HCT116 (cell line): ENCODE measurements at regions not wholly inside any gene's neighbourhood (a gene's known extent, or its start where the extent isn't known, plus 50 kb on each side); places are given as distances from the start of the nearest gene placed in this dataset.

Source experiments
- ATAC-seq: fragments of 200-7000 bp; cut with Tn5 transposase; 2 replicates; pipeline ENCODE4 v1.9.1; 2020; ENCODE audit warnings: mild to moderate bottlenecking, moderate library complexity
- BruUV-seq: library from RNA; stranded (reverse); fragments of 400-500 nt; replicated peaks from 2 replicates; lab custom pipeline; 2021; lab: Mats Ljungman, UMichigan
- CTCF ChIA-PET: fragments of 300-600 bp; sonication (Branson Sonifier 250); formaldehyde crosslinking; loops from one replicate; lab custom pipeline; 2021; ENCODE audit warnings: antibody characterized with exemption; lab: Charles Lee
- POLR2A ChIA-PET: fragments of 300-600, 350-600 bp; sonication (Branson Sonifier 250); formaldehyde crosslinking; loops from one replicate; lab custom pipeline; 2021; ENCODE audit warnings: antibody characterized with exemption; lab: Charles Lee
- RAD21 ChIA-PET, 2 experiments: fragments of 300-600 bp; sonication (Branson Sonifier 250); formaldehyde crosslinking; loops; one replicate each; lab custom pipeline; 2023; ENCODE audit warnings: low total read pairs in 2 of 2; ENCODE audit not compliant: uncharacterized antibody in 2 of 2, unreplicated experiment in 2 of 2, low non-redundant PET in 1 of 2; lab: Charles Lee
- DNase-seq: peaks from one replicate; pipeline ENCODE4 v3.0.0-alpha.2; 2010; ENCODE audit warnings: low read depth, low spot score
- H2AFZ ChIP-seq: fragments of 200-600 bp; shearing (Covaris generic), sonication (generic); 2 replicates; pipeline ENCODE4 v1.6.1; 2017; ENCODE audit warnings: low read depth, mixed run types, mixed read lengths, antibody characterized with exemption, low read length; ENCODE audit not compliant: poor library complexity, severe bottlenecking
- H3K27ac ChIP-seq: 2 replicates; pipeline ENCODE4 v1.5.1; 2012; ENCODE audit warnings: low read depth, low read length
- H3K27me3 ChIP-seq: fragments of 200-600 bp; sonication (generic); 2 replicates; pipeline ENCODE4 v1.6.1; 2016; ENCODE audit warnings: mixed run types, low read length, mixed read lengths; ENCODE audit not compliant: insufficient read depth
- H3K36me3 ChIP-seq, 2 experiments: fragments of 200-500 bp in 1 of 2; fragments of 200-600 bp in 1 of 2; sonication (Bioruptor generic) in 1 of 2; sonication (generic) in 1 of 2; 2 replicates each; pipeline versions ENCODE4 v1.5.1 to v1.6.1; 2014 to 2016; ENCODE audit warnings: low read length in 2 of 2, inconsistent platforms in 1 of 2, mixed read lengths in 1 of 2, mixed run types in 1 of 2; ENCODE audit not compliant: insufficient read depth in 2 of 2, control insufficient read depth in 1 of 2
- H3K4me1 ChIP-seq, 2 experiments: fragments of 200-600 bp in 1 of 2; sonication (generic) in 1 of 2; 2 replicates each; pipeline versions ENCODE4 v1.5.1 to v1.6.1; 2012 to 2017; ENCODE audit warnings: low read length in 2 of 2, inconsistent platforms in 1 of 2, mild to moderate bottlenecking in 1 of 2, mixed read lengths in 1 of 2, mixed run types in 1 of 2, moderate library complexity in 1 of 2; ENCODE audit not compliant: insufficient read depth in 2 of 2, control insufficient read depth in 1 of 2
- H3K4me2 ChIP-seq: fragments of 200-600 bp; sonication (generic); 2 replicates; pipeline ENCODE4 v1.6.1; 2017; ENCODE audit warnings: mixed run types, low read length, mixed read lengths
- H3K4me3 ChIP-seq, 2 experiments: fragments of 200-600 bp in 1 of 2; sonication (generic) in 1 of 2; replicated peaks in 1 of 2; 2 replicates each; pipeline ENCODE4 v1.5.1; 2011 to 2016; ENCODE audit warnings: low read length in 2 of 2, control low read depth in 1 of 2, low read depth in 1 of 2, mild to moderate bottlenecking in 1 of 2, mixed read lengths in 1 of 2, mixed run types in 1 of 2
- H3K79me2 ChIP-seq: fragments of 200-600 bp; sonication (generic); 2 replicates; pipeline ENCODE4 v1.6.1; 2017; ENCODE audit warnings: mild to moderate bottlenecking, mixed run types, low read length, moderate library complexity, mixed read lengths; ENCODE audit not compliant: insufficient read depth
- H3K9ac ChIP-seq: fragments of 200-600 bp; sonication (generic); 2 replicates; pipeline ENCODE4 v1.6.1; 2016; ENCODE audit warnings: low read length, mixed read lengths
- H3K9me2 ChIP-seq: fragments of 200-600 bp; sonication (generic), shearing (Covaris generic); 2 replicates; pipeline ENCODE4 v1.6.1; 2017; ENCODE audit warnings: mixed run types, mild to moderate bottlenecking, moderate library complexity; ENCODE audit not compliant: insufficient read depth
- H3K9me3 ChIP-seq, 2 experiments: fragments of 200-500 bp in 1 of 2; fragments of 200-600 bp in 1 of 2; sonication (Bioruptor generic) in 1 of 2; sonication (generic) in 1 of 2; 2 replicates each; pipeline ENCODE4 v1.6.1; 2014 to 2017; ENCODE audit warnings: low read length in 2 of 2, mixed read lengths in 2 of 2, inconsistent platforms in 1 of 2, low read depth in 1 of 2, mild to moderate bottlenecking in 1 of 2, mixed run types in 1 of 2, moderate library complexity in 1 of 2; ENCODE audit not compliant: control insufficient read depth in 1 of 2, insufficient read depth in 1 of 2
- H4K20me1 ChIP-seq: fragments of 200-600 bp; sonication (generic), shearing (Covaris generic); 2 replicates; pipeline ENCODE4 v1.6.1; 2017; ENCODE audit warnings: mixed run types, mild to moderate bottlenecking, moderate library complexity; ENCODE audit not compliant: insufficient read depth
- CBX3 ChIP-seq: IDR thresholded peaks from 2 replicates; pipeline ENCODE4 v1.6.1; 2012; ENCODE audit warnings: low read depth
- CEBPB ChIP-seq: IDR thresholded peaks from 2 replicates; pipeline ENCODE4 v1.6.1; 2012; ENCODE audit warnings: low read depth
- ELF1 ChIP-seq: IDR thresholded peaks from 2 replicates; pipeline ENCODE4 v1.6.1; 2012; ENCODE audit warnings: low read depth, borderline replicate concordance
- EZH2phosphoT487 ChIP-seq: fragments of 200-600 bp; IDR thresholded peaks from 2 replicates; pipeline ENCODE4 v1.6.1; 2018; ENCODE audit warnings: antibody characterized with exemption, borderline replicate concordance
- FOSL1 ChIP-seq: IDR thresholded peaks from 2 replicates; pipeline ENCODE4 v1.6.1; 2012; ENCODE audit warnings: low read depth
- JUND ChIP-seq: IDR thresholded peaks from 2 replicates; pipeline ENCODE4 v1.6.1; 2012
- POLR2A ChIP-seq: IDR thresholded peaks from 2 replicates; pipeline ENCODE4 v1.7.0; 2011; ENCODE audit warnings: borderline replicate concordance; ENCODE audit not compliant: insufficient read depth, insufficient read length; ENCODE audit errors: extremely low read depth
- RAD21 ChIP-seq: IDR thresholded peaks from 2 replicates; pipeline ENCODE4 v1.6.1; 2012; ENCODE audit warnings: low read depth, mild to moderate bottlenecking
- SIN3A ChIP-seq: IDR thresholded peaks from 2 replicates; pipeline ENCODE4 v1.6.1; 2012; ENCODE audit warnings: low read depth
- SP1 ChIP-seq: IDR thresholded peaks from 2 replicates; pipeline ENCODE4 v1.6.1; 2012; ENCODE audit warnings: low read depth
- SRF ChIP-seq: IDR thresholded peaks from 2 replicates; pipeline ENCODE4 v1.6.1; 2012; ENCODE audit warnings: low read depth
- TCF7L2 ChIP-seq: IDR thresholded peaks from 2 replicates; pipeline ENCODE4 v1.7.0; 2011; ENCODE audit warnings: borderline replicate concordance, inconsistent platforms; ENCODE audit not compliant: insufficient read depth, insufficient read length; ENCODE audit errors: extremely low read depth
- ZFX ChIP-seq: fragments of 450-650 bp; IDR thresholded peaks from 2 replicates; pipeline ENCODE4 v1.6.1; 2017
- intact Hi-C: fragments of 100-400 bp; cut with micrococcal nuclease; formaldehyde crosslinking; loops from 2 replicates; pipeline ENCODE4 v1.10.0; 2022
- TF ChIP-seq, protein P1 (sequence below): IDR thresholded peaks from 2 replicates; pipeline ENCODE4 v1.6.1; 2012; ENCODE audit warnings: low read depth
- TF ChIP-seq, protein P2 (sequence below): IDR thresholded peaks from 2 replicates; pipeline ENCODE4 v1.6.1; 2011; ENCODE audit warnings: mild to moderate bottlenecking, low read length, moderate library complexity; ENCODE audit not compliant: insufficient replicate concordance; ENCODE audit errors: extremely low read depth
- TF ChIP-seq, protein P3 (sequence below): IDR thresholded peaks from 2 replicates; pipeline ENCODE4 v1.6.1; 2012
- TF ChIP-seq, protein P4 (sequence below): IDR thresholded peaks from 2 replicates; pipeline ENCODE4 v1.6.1; 2012

DNA sequence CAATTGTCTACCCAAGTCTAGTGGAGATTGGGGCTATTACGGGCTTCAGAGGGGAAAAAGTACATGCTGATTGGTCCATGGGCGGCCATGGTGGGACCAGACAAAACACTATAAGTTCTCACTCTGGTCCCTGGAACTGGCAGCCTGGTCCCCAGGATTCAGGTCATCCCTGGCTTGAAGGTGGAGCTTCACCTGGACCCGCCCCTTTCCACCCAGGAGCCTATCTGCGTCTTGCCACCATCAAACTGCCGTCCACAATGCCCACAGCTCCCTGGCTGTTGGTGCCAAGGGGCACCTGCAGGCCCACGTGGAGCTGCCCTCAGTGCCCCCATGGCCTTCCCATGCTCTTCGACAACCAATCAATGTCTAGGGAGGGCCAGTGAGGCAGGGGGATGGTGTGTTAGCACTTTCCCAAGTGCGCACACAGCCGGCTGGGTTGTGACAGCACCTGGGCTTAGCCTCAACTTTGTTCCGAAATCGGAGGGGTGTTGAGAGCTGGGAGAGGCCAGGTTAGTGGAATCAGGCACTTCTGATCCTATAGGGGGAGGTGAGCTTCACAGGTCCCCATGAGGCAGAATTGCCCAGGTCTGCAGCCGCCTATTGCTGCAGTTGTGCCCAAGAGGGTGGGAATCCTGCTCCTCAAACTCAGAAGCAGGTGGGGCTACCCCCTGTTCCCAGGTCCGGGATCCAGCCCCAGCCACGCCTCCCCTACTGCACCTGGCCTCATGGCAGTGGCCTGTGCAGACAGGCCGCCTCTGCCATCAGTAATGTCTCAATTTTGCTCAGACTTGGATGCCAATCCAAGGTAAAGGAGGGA, 1369.4 kb upstream of the PRMT6 start:
- H3K4me3 ChIP-seq, result no peak overlapping the region
- no peak overlapping the region for H3K9ac ChIP-seq
- H3K4me1 ChIP-seq, result no peaks in the 10 kb centered on the region
- POLR2A ChIA-PET, result no interaction called here
- ATAC-seq (no peak), DNase-seq (no peak)
- H3K27me3 ChIP-seq, result no peaks in the 10 kb centered on the region
- H3K9me3 ChIP-seq, result peaks cover 16 to 19% of the 10 kb centered on the region in 2 experiments; a peak in 2 of 4 replicates
- H3K36me3 ChIP-seq, result no peaks in the 10 kb centered on the region
- H4K20me1 ChIP-seq, result no peaks in the 10 kb centered on the region
- H3K4me2 ChIP-seq, result no peak overlapping the region
- BruUV-seq, result no TSS peak
- no peaks in the 10 kb centered on the region for H3K9me2 ChIP-seq
- H3K27ac ChIP-seq, result no peak overlapping the region
- no peak overlapping the region for H2AFZ ChIP-seq
- CTCF ChIA-PET, result no interaction called here
- H3K79me2 ChIP-seq, result no peaks in the 10 kb centered on the region
- TF ChIP-seq CBX3, result no peak
- TF ChIP-seq SP1, result no peak
- no peak for TF ChIP-seq EZH2phosphoT487
- TF ChIP-seq, protein P1, sequence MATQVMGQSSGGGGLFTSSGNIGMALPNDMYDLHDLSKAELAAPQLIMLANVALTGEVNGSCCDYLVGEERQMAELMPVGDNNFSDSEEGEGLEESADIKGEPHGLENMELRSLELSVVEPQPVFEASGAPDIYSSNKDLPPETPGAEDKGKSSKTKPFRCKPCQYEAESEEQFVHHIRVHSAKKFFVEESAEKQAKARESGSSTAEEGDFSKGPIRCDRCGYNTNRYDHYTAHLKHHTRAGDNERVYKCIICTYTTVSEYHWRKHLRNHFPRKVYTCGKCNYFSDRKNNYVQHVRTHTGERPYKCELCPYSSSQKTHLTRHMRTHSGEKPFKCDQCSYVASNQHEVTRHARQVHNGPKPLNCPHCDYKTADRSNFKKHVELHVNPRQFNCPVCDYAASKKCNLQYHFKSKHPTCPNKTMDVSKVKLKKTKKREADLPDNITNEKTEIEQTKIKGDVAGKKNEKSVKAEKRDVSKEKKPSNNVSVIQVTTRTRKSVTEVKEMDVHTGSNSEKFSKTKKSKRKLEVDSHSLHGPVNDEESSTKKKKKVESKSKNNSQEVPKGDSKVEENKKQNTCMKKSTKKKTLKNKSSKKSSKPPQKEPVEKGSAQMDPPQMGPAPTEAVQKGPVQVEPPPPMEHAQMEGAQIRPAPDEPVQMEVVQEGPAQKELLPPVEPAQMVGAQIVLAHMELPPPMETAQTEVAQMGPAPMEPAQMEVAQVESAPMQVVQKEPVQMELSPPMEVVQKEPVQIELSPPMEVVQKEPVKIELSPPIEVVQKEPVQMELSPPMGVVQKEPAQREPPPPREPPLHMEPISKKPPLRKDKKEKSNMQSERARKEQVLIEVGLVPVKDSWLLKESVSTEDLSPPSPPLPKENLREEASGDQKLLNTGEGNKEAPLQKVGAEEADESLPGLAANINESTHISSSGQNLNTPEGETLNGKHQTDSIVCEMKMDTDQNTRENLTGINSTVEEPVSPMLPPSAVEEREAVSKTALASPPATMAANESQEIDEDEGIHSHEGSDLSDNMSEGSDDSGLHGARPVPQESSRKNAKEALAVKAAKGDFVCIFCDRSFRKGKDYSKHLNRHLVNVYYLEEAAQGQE, result no peak
- no peak for TF ChIP-seq SRF
- TF ChIP-seq CEBPB, result no peak
- TF ChIP-seq, protein P2, sequence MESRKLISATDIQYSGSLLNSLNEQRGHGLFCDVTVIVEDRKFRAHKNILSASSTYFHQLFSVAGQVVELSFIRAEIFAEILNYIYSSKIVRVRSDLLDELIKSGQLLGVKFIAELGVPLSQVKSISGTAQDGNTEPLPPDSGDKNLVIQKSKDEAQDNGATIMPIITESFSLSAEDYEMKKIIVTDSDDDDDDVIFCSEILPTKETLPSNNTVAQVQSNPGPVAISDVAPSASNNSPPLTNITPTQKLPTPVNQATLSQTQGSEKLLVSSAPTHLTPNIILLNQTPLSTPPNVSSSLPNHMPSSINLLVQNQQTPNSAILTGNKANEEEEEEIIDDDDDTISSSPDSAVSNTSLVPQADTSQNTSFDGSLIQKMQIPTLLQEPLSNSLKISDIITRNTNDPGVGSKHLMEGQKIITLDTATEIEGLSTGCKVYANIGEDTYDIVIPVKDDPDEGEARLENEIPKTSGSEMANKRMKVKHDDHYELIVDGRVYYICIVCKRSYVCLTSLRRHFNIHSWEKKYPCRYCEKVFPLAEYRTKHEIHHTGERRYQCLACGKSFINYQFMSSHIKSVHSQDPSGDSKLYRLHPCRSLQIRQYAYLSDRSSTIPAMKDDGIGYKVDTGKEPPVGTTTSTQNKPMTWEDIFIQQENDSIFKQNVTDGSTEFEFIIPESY, result no peak
- no peak for TF ChIP-seq ELF1
- TF ChIP-seq TCF7L2, result no peak
- TF ChIP-seq, protein P3, sequence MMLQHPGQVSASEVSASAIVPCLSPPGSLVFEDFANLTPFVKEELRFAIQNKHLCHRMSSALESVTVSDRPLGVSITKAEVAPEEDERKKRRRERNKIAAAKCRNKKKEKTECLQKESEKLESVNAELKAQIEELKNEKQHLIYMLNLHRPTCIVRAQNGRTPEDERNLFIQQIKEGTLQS, result no peak
- TF ChIP-seq JUND, result no peak
- TF ChIP-seq FOSL1, result no peak
- TF ChIP-seq SIN3A, result no peak
- no peak for TF ChIP-seq RAD21
- no peak for TF ChIP-seq ZFX
- TF ChIP-seq, protein P4, sequence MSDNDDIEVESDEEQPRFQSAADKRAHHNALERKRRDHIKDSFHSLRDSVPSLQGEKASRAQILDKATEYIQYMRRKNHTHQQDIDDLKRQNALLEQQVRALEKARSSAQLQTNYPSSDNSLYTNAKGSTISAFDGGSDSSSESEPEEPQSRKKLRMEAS, result no peak
- no peak for TF ChIP-seq POLR2A
- intact Hi-C loops, result no loop called here
- RAD21 ChIA-PET, result no interaction called here
